WTC11 (cell line): ENCODE measurements at regions not wholly inside any gene's neighbourhood (a gene's known extent, or its start where the extent isn't known, plus 50 kb on each side); places are given as distances from the start of the nearest gene placed in this dataset.

ENCODE experiments used
- CTCF ChIP-seq: fragments of 200-600 bp; IDR thresholded peaks from 2 replicates; pipeline ENCODE4 v1.8.0; 2022; ENCODE audit warnings: antibody characterized with exemption
- JUN ChIP-seq: sonication (generic); formaldehyde crosslinking; IDR thresholded peaks from 2 replicates; pipeline ENCODE4 v1.8.0; 2023; ENCODE audit warnings: mild to moderate bottlenecking, missing genetic modification reagents
- ZNF121 ChIP-seq: sonication (generic); formaldehyde crosslinking; IDR thresholded peaks from 2 replicates; pipeline ENCODE4 v1.8.0; 2023; ENCODE audit warnings: missing genetic modification reagents
- TF ChIP-seq, protein P1 (sequence below): sonication (generic); formaldehyde crosslinking; IDR thresholded peaks from 2 replicates; pipeline ENCODE4 v1.8.1; 2022; ENCODE audit warnings: low read depth, mild to moderate bottlenecking, moderate library complexity, missing genetic modification reagents, borderline replicate concordance

DNA sequence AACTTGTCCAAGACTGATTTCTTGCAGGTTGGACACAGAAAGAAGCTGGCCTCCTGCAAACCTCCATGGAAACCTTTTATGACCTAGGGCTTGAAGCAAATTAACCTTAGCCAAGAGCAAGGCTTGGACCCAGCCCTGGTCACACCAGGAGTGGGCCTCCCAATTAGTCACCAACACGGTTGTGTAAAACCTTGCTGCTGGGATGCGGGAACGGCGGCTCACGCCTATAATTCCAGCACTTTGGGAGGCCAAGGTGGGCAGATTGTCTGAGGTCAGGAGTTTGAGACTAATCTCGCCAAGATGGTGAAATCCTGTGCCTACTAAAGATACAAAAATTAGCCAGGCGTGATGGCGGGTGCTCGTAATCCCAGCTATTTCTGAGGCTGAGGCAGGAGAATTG lies 419.9 kb downstream of the AASDHPPT start:
- TF ChIP-seq CTCF: no peak
- no peak for TF ChIP-seq JUN (CRISPR knock-in tag)
- TF ChIP-seq ZNF121 (CRISPR knock-in tag): no peak
- TF ChIP-seq, protein P1, sequence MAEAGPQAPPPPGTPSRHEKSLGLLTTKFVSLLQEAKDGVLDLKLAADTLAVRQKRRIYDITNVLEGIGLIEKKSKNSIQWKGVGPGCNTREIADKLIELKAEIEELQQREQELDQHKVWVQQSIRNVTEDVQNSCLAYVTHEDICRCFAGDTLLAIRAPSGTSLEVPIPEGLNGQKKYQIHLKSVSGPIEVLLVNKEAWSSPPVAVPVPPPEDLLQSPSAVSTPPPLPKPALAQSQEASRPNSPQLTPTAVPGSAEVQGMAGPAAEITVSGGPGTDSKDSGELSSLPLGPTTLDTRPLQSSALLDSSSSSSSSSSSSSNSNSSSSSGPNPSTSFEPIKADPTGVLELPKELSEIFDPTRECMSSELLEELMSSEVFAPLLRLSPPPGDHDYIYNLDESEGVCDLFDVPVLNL (CRISPR knock-in tag): no peak
